Astrocyte (in vitro differentiated cells and primary cell): ENCODE measurements at regions not wholly inside any gene's neighbourhood (a gene's known extent, or its start where the extent isn't known, plus 50 kb on each side); places are given as distances from the start of the nearest gene placed in this dataset.

ENCODE experiments used
- DNase-seq: peaks from one replicate; pipeline ENCODE4 v3.0.0-alpha.2; 2010; ENCODE audit warnings: low read depth
- FAIRE-seq: peaks from 2 replicates; lab custom pipeline; 2011; peaks lifted over from hg19 to GRCh38; lab: Jason Lieb, UNC
- H2AFZ ChIP-seq: 2 replicates; pipeline ENCODE4 v1.6.0; 2012; ENCODE audit warnings: low read depth, low read length, inconsistent platforms
- H3K27ac ChIP-seq: 2 replicates; pipeline ENCODE4 v1.5.1; 2011; ENCODE audit warnings: low read depth, low read length, inconsistent platforms
- H3K27me3 ChIP-seq: 2 replicates; pipeline ENCODE4 v1.6.0; 2011; ENCODE audit warnings: low read length, inconsistent platforms; ENCODE audit not compliant: insufficient read depth
- H3K36me3 ChIP-seq: 2 replicates; pipeline ENCODE4 v1.5.1; 2011; ENCODE audit warnings: low read length, inconsistent platforms; ENCODE audit not compliant: insufficient read depth
- H3K4me1 ChIP-seq: 2 replicates; pipeline ENCODE4 v1.5.1; 2011; ENCODE audit warnings: low read length, inconsistent platforms; ENCODE audit not compliant: insufficient read depth
- H3K4me2 ChIP-seq: 2 replicates; pipeline ENCODE4 v1.6.0; 2012; ENCODE audit warnings: low read length, inconsistent platforms
- H3K4me3 ChIP-seq: 2 replicates; pipeline ENCODE4 v1.5.1; 2011; ENCODE audit warnings: low read depth, mild to moderate bottlenecking, low read length, inconsistent platforms; ENCODE audit not compliant: insufficient read depth
- H3K79me2 ChIP-seq: 2 replicates; pipeline ENCODE4 v1.6.0; 2012; ENCODE audit warnings: mild to moderate bottlenecking, low read length, inconsistent platforms; ENCODE audit not compliant: insufficient read depth
- H3K9ac ChIP-seq: 2 replicates; pipeline ENCODE4 v1.6.0; 2012; ENCODE audit warnings: mild to moderate bottlenecking, low read length, inconsistent platforms
- H3K9me3 ChIP-seq: 2 replicates; pipeline ENCODE4 v1.5.1; 2012; ENCODE audit warnings: low read depth, mild to moderate bottlenecking, low read length, inconsistent platforms; ENCODE audit not compliant: insufficient read depth
- H4K20me1 ChIP-seq: 2 replicates; pipeline ENCODE4 v1.6.0; 2012; ENCODE audit warnings: low read length, inconsistent platforms; ENCODE audit not compliant: insufficient read depth
- H3K27ac Mint-ChIP-seq: one replicate; pipeline ENCODE4 v1.8.0; 2021; ENCODE audit warnings: mild to moderate bottlenecking, mixed read lengths; ENCODE audit not compliant: unreplicated experiment
- H3K27me3 Mint-ChIP-seq: one replicate; pipeline ENCODE4 v1.8.0; 2021; ENCODE audit warnings: low read depth, mixed read lengths; ENCODE audit not compliant: unreplicated experiment
- H3K36me3 Mint-ChIP-seq: one replicate; pipeline ENCODE4 v1.8.0; 2021; ENCODE audit warnings: low read depth, mixed read lengths; ENCODE audit not compliant: unreplicated experiment
- H3K4me1 Mint-ChIP-seq: one replicate; pipeline ENCODE4 v1.8.0; 2021; ENCODE audit warnings: low read depth, mixed read lengths; ENCODE audit not compliant: unreplicated experiment
- H3K4me3 Mint-ChIP-seq: one replicate; pipeline ENCODE4 v1.8.0; 2021; ENCODE audit warnings: mild to moderate bottlenecking, moderate library complexity, mixed read lengths; ENCODE audit not compliant: unreplicated experiment
- H3K9me3 Mint-ChIP-seq: one replicate; pipeline ENCODE4 v1.8.0; 2021; ENCODE audit warnings: mild to moderate bottlenecking, mixed read lengths; ENCODE audit not compliant: unreplicated experiment
- CTCF ChIP-seq: IDR thresholded peaks from 2 replicates; pipeline ENCODE4 v1.5.1; 2011; ENCODE audit warnings: low read depth, mild to moderate bottlenecking, inconsistent platforms, low read length, moderate library complexity; ENCODE audit not compliant: insufficient read depth
- EZH2 ChIP-seq: IDR thresholded peaks from 2 replicates; pipeline ENCODE4 v1.6.1; 2012; ENCODE audit warnings: mild to moderate bottlenecking, low read length, inconsistent platforms; ENCODE audit not compliant: insufficient read depth

- no peak for DNase-seq
- H3K4me1 ChIP-seq, result no peaks in the 10 kb centered on the region
- no peaks in the 10 kb centered on the region for H4K20me1 ChIP-seq
- H3K36me3 Mint-ChIP-seq, result no peaks in the 10 kb centered on the region
- H3K36me3 ChIP-seq, result no peaks in the 10 kb centered on the region
- TF ChIP-seq CTCF (no peak), EZH2 (no peak)
- no peak for FAIRE-seq
- H3K9me3 ChIP-seq, result peaks cover 2% of the 10 kb centered on the region
- H2AFZ ChIP-seq, result no peak overlapping the region
- no peak overlapping the region for H3K4me3 ChIP-seq
- H3K9ac ChIP-seq, result no peak overlapping the region
- H3K9me3 Mint-ChIP-seq, result peaks cover 5% of the 10 kb centered on the region
- no peak overlapping the region for H3K27ac ChIP-seq
- H3K4me2 ChIP-seq, result no peak overlapping the region
- H3K4me3 Mint-ChIP-seq, result no peak overlapping the region
- no peaks in the 10 kb centered on the region for H3K79me2 ChIP-seq
- H3K4me1 Mint-ChIP-seq, result no peaks in the 10 kb centered on the region
- H3K27ac Mint-ChIP-seq, result no peak overlapping the region
- H3K27me3 ChIP-seq, result no peaks in the 10 kb centered on the region
- H3K27me3 Mint-ChIP-seq, result peaks cover 3% of the 10 kb centered on the region
Measured at GRCh38 chr15:61281328-61281727, 52.2 kb upstream of the RORA start.
